Liver (tissue), 8 donors: ENCODE measurements at regions not wholly inside any gene's neighbourhood (a gene's known extent, or its start where the extent isn't known, plus 50 kb on each side); places are given as distances from the start of the nearest gene placed in this dataset.

Experiments used
- DNase-seq: peaks from one replicate; pipeline ENCODE4 v3.0.0-alpha.2; 2017; ENCODE audit warnings: low spot score
- H3K27ac ChIP-seq, 2 donors: one replicate each; pipeline ENCODE4 v1.7.0; 2013; ENCODE audit warnings: inconsistent platforms in 2 of 2, low read length in 2 of 2, control low read depth in 1 of 2, low read depth in 1 of 2, mild to moderate bottlenecking in 1 of 2
- H3K27me3 ChIP-seq, 4 donors: one replicate each; pipeline versions ENCODE4 v1.6.1 to v1.7.0; 2013; ENCODE audit warnings: low read length in 3 of 4, inconsistent platforms in 1 of 4, mild to moderate bottlenecking in 1 of 4, moderate library complexity in 1 of 4; ENCODE audit not compliant: control insufficient read depth in 4 of 4, insufficient read depth in 4 of 4
- H3K36me3 ChIP-seq, 4 donors: one replicate each; pipeline versions ENCODE4 v1.6.1 to v1.7.0; 2013; ENCODE audit warnings: low read length in 3 of 4, mild to moderate bottlenecking in 3 of 4, low read depth in 1 of 4, moderate library complexity in 1 of 4; ENCODE audit not compliant: control insufficient read depth in 4 of 4, insufficient read depth in 3 of 4
- H3K4me1 ChIP-seq, 4 donors: one replicate each; pipeline versions ENCODE4 v1.6.1 to v1.7.0; 2013; ENCODE audit warnings: low read length in 3 of 4, mild to moderate bottlenecking in 3 of 4, moderate library complexity in 1 of 4; ENCODE audit not compliant: control insufficient read depth in 4 of 4, insufficient read depth in 4 of 4
- H3K4me3 ChIP-seq, 3 donors: one replicate each; pipeline versions ENCODE4 v1.6.1 to v1.7.0; 2013; ENCODE audit warnings: low read length in 3 of 3, control low read depth in 1 of 3, low read depth in 1 of 3, mild to moderate bottlenecking in 1 of 3
- H3K9ac ChIP-seq, 2 donors: one replicate each; pipeline ENCODE4 v1.7.0; 2013; ENCODE audit warnings: low read length in 2 of 2, mild to moderate bottlenecking in 2 of 2, moderate library complexity in 2 of 2, control low read depth in 1 of 2, low read depth in 1 of 2
- H3K9me3 ChIP-seq, 4 donors: one replicate each; pipeline versions ENCODE4 v1.6.1 to v1.7.0; 2013; ENCODE audit warnings: low read length in 3 of 4; ENCODE audit not compliant: control insufficient read depth in 4 of 4
- CTCF ChIP-seq: fragments of 150-350 bp; IDR thresholded peaks from 2 replicates; pipeline ENCODE4 v1.5.1; 2017; ENCODE audit warnings: improper control_type of control experiment, low read depth, low read length; ENCODE audit not compliant: missing input control
- EGR1 ChIP-seq, 2 donors: IDR thresholded peaks; 2 replicates each; pipeline ENCODE4 v1.6.1; 2016 to 2018; ENCODE audit warnings: antibody characterized with exemption in 2 of 2, low read depth in 2 of 2
- FOXA1 ChIP-seq: IDR thresholded peaks from 2 replicates; pipeline ENCODE4 v1.6.1; 2016; ENCODE audit warnings: antibody characterized with exemption
- GABPA ChIP-seq, 2 donors: IDR thresholded peaks in 1 of 2; conservative IDR thresholded peaks in 1 of 2; 2 replicates each; pipeline ENCODE4 v1.6.1; 2016; ENCODE audit warnings: antibody characterized with exemption in 2 of 2, mild to moderate bottlenecking in 1 of 2, moderate library complexity in 1 of 2
- HNF4A ChIP-seq, 2 donors: conservative IDR thresholded peaks; 2 replicates each; pipeline ENCODE4 v1.6.1; 2016; ENCODE audit warnings: antibody characterized with exemption in 2 of 2, mild to moderate bottlenecking in 2 of 2
- HNF4G ChIP-seq: IDR thresholded peaks from 2 replicates; pipeline ENCODE4 v1.6.1; 2016; ENCODE audit warnings: antibody characterized with exemption
- JUND ChIP-seq, 2 donors: IDR thresholded peaks; 2 replicates each; pipeline ENCODE4 v1.6.1; 2016; ENCODE audit warnings: antibody characterized with exemption in 2 of 2
- REST ChIP-seq: IDR thresholded peaks from 2 replicates; pipeline ENCODE4 v1.6.1; 2016; ENCODE audit warnings: antibody characterized with exemption, mild to moderate bottlenecking
- RXRA ChIP-seq, 2 donors: IDR thresholded peaks; 2 replicates each; pipeline ENCODE4 v1.6.1; 2017 to 2018; ENCODE audit warnings: antibody characterized with exemption in 2 of 2, mild to moderate bottlenecking in 1 of 2
- YY1 ChIP-seq: IDR thresholded peaks from 2 replicates; pipeline ENCODE4 v1.6.1; 2016; ENCODE audit warnings: antibody characterized with exemption, mild to moderate bottlenecking
- ZBTB33 ChIP-seq: IDR thresholded peaks from 2 replicates; pipeline ENCODE4 v1.6.1; 2016; ENCODE audit warnings: antibody characterized with exemption
- WGBS: extraction: QIAGEN DNeasy Blood & Tissue Kit; methylation state at CpG from one replicate; pipeline ENCODE4 v1.1.7; 2013; 5-methylcytosine and 5-hydroxymethylcytosine counted together
- TF ChIP-seq, protein P1 (sequence below): IDR thresholded peaks from 2 replicates; pipeline ENCODE4 v1.6.1; 2016; ENCODE audit warnings: antibody characterized with exemption
- TF ChIP-seq, protein P2 (sequence below): IDR thresholded peaks from 2 replicates; pipeline ENCODE4 v1.6.1; 2016; ENCODE audit warnings: antibody characterized with exemption
- donor health status: healthy.
- donor health status: healthy.
- donor health status: healthy.
- donor health status: healthy.
- donor health status: healthy.

GRCh38 chr17:73754886-73755400 lies 110.7 kb upstream of the SDK2 start:
- Histone ChIP-seq H3K27ac (no peak overlapping the region), H3K4me1 (peaks cover 0 to 10% (median 6%) of the 10 kb centered on the region in 4 donors), H3K27me3 (no peaks in the 10 kb centered on the region), H3K9me3 (no peaks in the 10 kb centered on the region), H3K36me3 (no peaks in the 10 kb centered on the region), H3K9ac (no peak overlapping the region), H3K4me3 (no peak overlapping the region)
- DNase-seq, result no peak
- TF ChIP-seq CTCF, result no peak
- no peak for TF ChIP-seq JUND (IDR thresholded peaks at IDR 0.05)
- no peak for TF ChIP-seq REST
- TF ChIP-seq, protein P1, sequence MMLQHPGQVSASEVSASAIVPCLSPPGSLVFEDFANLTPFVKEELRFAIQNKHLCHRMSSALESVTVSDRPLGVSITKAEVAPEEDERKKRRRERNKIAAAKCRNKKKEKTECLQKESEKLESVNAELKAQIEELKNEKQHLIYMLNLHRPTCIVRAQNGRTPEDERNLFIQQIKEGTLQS, result no peak
- TF ChIP-seq HNF4A (conservative IDR thresholded peaks at IDR 0.05), result no peak
- TF ChIP-seq FOXA1, result no peak
- no peak for TF ChIP-seq HNF4G
- no peak for TF ChIP-seq RXRA (IDR thresholded peaks at IDR 0.05)
- no peak for TF ChIP-seq GABPA (IDR thresholded peaks at IDR 0.05 in 1 of 2, conservative IDR thresholded peaks at IDR 0.05 in 1 of 2)
- TF ChIP-seq ZBTB33, result no peak
- TF ChIP-seq YY1, result no peak
- WGBS, result 91% methylated on average over 15 of the region's 15 CpGs

- H3K9me3 ChIP-seq, result no peaks in the 10 kb centered on the region
- no peak overlapping the region for H3K9ac ChIP-seq
- WGBS, result 70% methylated on average over 12 of the region's 12 CpGs
- no peak overlapping the region for H3K4me3 ChIP-seq
- DNase-seq, result no peak
- H3K36me3 ChIP-seq, result no peaks in the 10 kb centered on the region
- TF ChIP-seq EGR1 (IDR thresholded peaks at IDR 0.05; ENCODE audit: low read depth in 2 of 2), result no peak
- TF ChIP-seq YY1, result no peak
- TF ChIP-seq, protein P1, result no peak
- TF ChIP-seq CTCF, result no peak
- TF ChIP-seq FOXA1, result no peak
- TF ChIP-seq, protein P2, sequence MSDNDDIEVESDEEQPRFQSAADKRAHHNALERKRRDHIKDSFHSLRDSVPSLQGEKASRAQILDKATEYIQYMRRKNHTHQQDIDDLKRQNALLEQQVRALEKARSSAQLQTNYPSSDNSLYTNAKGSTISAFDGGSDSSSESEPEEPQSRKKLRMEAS, result no peak
- H3K4me1 ChIP-seq, result no peaks in the 10 kb centered on the region
- H3K27me3 ChIP-seq, result no peaks in the 10 kb centered on the region
- H3K27ac ChIP-seq, result no peak overlapping the region
Observed at GRCh38 chr17:73757420-73757819, 113.2 kb upstream of the SDK2 start.
